ENCODE measurements at regions not wholly inside any gene's neighbourhood (a gene's known extent, or its start where the extent isn't known, plus 50 kb on each side); places are given as distances from the start of the nearest gene placed in this dataset.

GRCh38 chr4:111031596-111031995 is 408.7 kb upstream of the PITX2 start:
- no peak overlapping the region for H3K4me3 ChIP-seq (ENCODE audit: insufficient read depth, low read depth, low read length)
- ChIA-PET CTCF (interaction anchor here (0.6 kb wide), 2 partner anchors 66 to 786 kb away, joined by 3 read pairs; no protein-coding TSS in a partner anchor), POLR2A (ENCODE audit: unreplicated experiment) (no interaction called here)
- no peak overlapping the region for H2BK5ac ChIP-seq (ENCODE audit: low read depth, low read length, poor library complexity, severe bottlenecking)
- H4K5ac ChIP-seq (ENCODE audit: low read depth, low read length): no peak overlapping the region
- no peaks in the 10 kb centered on the region for H4K20me1 ChIP-seq (ENCODE audit: insufficient read depth, low read length)
- ATAC-seq (ENCODE audit: low read depth) (no peak), DNase-seq (no peak)
- no TSS peak for BruUV-seq (replicated peaks)
- H3K18ac ChIP-seq (ENCODE audit: low read depth, low read length): no peak overlapping the region
- no peak overlapping the region for H4K8ac ChIP-seq (ENCODE audit: low read depth in 2 of 2, low read length in 2 of 2)
- no peaks in the 10 kb centered on the region for H3K27me3 ChIP-seq (ENCODE audit: control insufficient read depth, insufficient read depth, low read length)
- H3K9me1 ChIP-seq (ENCODE audit: insufficient read depth, low read length): no peaks in the 10 kb centered on the region
- in situ Hi-C loops (cut with MboI; ENCODE audit: low sequenced_read_pairs): no loop called here
- H2AK9ac ChIP-seq (replicated peaks; ENCODE audit: low read depth, low read length, poor library complexity): no peak overlapping the region
- H3K56ac ChIP-seq (ENCODE audit: extremely low read depth, insufficient read depth, low read length): no peak overlapping the region
- H3K4me1 ChIP-seq (ENCODE audit: control insufficient read depth, insufficient read depth, low read length): no peaks in the 10 kb centered on the region
- H3K27ac ChIP-seq (ENCODE audit: insufficient read depth, low read length): no peak overlapping the region
- no peaks in the 10 kb centered on the region for H3K9me3 ChIP-seq (ENCODE audit: control insufficient read depth, insufficient read depth, low read length)
- no peak overlapping the region for H2BK15ac ChIP-seq (ENCODE audit: low read depth, low read length)
- no peak overlapping the region for H2AFZ ChIP-seq (replicated peaks; ENCODE audit: low read length, poor library complexity)
- no peak overlapping the region for H3K4me2 ChIP-seq (ENCODE audit: low read depth, low read length)
- no peak overlapping the region for H4K91ac ChIP-seq (ENCODE audit: insufficient read depth, low read depth, low read length)
- no CpG with 5 or more reads among the region's 3 CpGs for WGBS, 2 experiments (ENCODE audit: extremely low coverage in 2 of 2, insufficient read length in 1 of 2)
- H3K4ac ChIP-seq (ENCODE audit: low read depth, low read length): no peak overlapping the region
- dilution Hi-C loops (cut with HindIII; ENCODE audit: low sequenced_read_pairs, unreplicated experiment): no loop called here
- no peak overlapping the region for H2AK5ac ChIP-seq (ENCODE audit: low read depth, low read length)
- H2BK20ac ChIP-seq (ENCODE audit: low read depth, low read length): no peak overlapping the region
- no peaks in the 10 kb centered on the region for H3K36me3 ChIP-seq (ENCODE audit: control insufficient read depth, insufficient read depth, low read length)
- H3K23ac ChIP-seq (ENCODE audit: low read depth, low read length): no peak overlapping the region
- H2BK120ac ChIP-seq (ENCODE audit: low read depth, low read length): no peak overlapping the region
- H3K79me1 ChIP-seq (ENCODE audit: low read depth in 1 of 2, low read length in 2 of 2): no peaks in the 10 kb centered on the region
- no peak overlapping the region for H3K9ac ChIP-seq (ENCODE audit: low read depth, low read length)
- TF ChIP-seq SMC3 (IDR thresholded peaks at IDR 0.05; ENCODE audit: low read depth, low read length) (no peak), CHD1 (IDR thresholded peaks at IDR 0.05; ENCODE audit: low read depth, low read length) (no peak), FOS (IDR thresholded peaks at IDR 0.05; ENCODE audit: low read depth, low read length) (no peak), BHLHE40 (IDR thresholded peaks at IDR 0.05; ENCODE audit: low read depth, low read length) (no peak), RCOR1 (IDR thresholded peaks at IDR 0.05; ENCODE audit: insufficient replicate concordance, low read length) (no peak), MXI1 (IDR thresholded peaks at IDR 0.05; ENCODE audit: borderline replicate concordance, low read depth, low read length) (no peak), ELK1 (IDR thresholded peaks at IDR 0.05; ENCODE audit: borderline replicate concordance, low read depth, low read length) (no peak), RFX5 (IDR thresholded peaks at IDR 0.05; ENCODE audit: low read depth, low read length) (no peak), USF2 (IDR thresholded peaks at IDR 0.05; ENCODE audit: low read depth, low read length) (no peak), RAD21 (IDR thresholded peaks at IDR 0.05; ENCODE audit: low read length) (no peak), MAFK (IDR thresholded peaks at IDR 0.05; ENCODE audit: low read depth, low read length) (no peak), MAZ (IDR thresholded peaks at IDR 0.05; ENCODE audit: borderline replicate concordance, low read depth, low read length) (no peak)
- intact Hi-C loops (cut with micrococcal nuclease): no loop called here
- no peak overlapping the region for H3K14ac ChIP-seq (replicated peaks; ENCODE audit: low read depth, low read length)

Data from IMR-90 (cell line).